DMS79 treated with DMSO at 0.1 percent for 48 hours (cell line): ENCODE measurements at regions not wholly inside any gene's neighbourhood (a gene's known extent, or its start where the extent isn't known, plus 50 kb on each side); places are given as distances from the start of the nearest gene placed in this dataset.

ENCODE experiments used
- DNase-seq: peaks from one replicate; lab custom pipeline; 2025; lab: John Stamatoyannopoulos, UW

DNA sequence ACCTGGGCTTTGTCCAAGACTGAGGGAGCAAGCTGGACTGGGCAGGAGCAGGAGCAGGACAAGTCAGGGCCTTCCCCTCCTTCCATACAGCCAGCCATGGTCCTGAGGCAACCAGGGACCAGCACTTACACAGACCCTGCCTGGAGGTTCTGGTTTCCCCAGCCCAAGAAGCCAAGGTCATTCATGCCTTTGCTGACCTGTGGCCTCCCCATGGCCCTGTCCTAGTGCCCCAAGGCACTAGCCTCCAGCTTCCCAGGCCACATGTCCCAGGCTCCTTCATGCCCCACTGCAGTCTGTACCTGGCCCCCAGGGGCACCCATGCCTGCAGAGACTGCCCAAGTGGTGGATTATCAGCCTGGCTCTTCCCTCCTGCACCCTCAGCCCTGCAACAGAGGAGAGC is 243.9 kb downstream of the TOMM20 start:
- DNase-seq = no peak

DNA sequence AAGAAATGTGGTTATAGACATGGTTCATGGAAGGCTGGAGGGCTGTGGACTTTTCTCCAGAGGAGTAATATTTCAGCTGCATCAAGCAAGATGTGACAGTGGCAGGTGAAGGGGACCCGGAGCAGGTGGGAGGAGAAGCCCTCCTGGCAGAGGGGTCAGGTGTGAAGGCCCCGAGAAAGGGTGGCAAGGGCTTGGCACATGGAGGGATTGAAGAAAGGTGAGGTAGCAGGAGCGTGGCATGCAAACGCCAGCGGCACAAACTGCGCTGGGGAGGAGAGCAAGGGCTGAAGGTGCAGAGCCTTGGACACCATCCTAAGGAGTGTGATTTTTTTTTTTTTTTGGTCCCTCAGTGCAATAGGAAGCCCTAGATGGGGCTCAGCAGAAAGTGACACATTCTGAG is 244.6 kb downstream of the TOMM20 start:
- DNase-seq = no peak

DNA sequence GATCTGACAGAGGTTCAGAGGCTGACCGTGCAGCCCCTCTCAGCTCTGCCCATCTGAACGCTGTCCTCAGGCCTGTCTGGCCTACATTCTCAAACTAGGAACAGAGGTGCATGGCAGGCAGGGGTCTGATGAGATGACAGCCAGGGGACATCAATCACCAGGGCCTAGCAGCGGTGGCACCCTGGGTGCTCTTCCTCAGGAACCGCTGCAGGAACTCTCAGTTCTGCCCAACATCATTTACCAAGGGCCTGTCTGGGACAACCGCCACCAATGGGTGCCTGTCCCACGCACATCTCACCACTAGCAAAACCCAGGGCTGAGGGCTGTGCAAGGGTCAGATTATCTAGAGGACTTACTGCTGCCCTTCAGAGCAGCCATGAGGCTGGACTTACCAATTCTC is 245.7 kb downstream of the TOMM20 start:
- no peak for DNase-seq

DNA sequence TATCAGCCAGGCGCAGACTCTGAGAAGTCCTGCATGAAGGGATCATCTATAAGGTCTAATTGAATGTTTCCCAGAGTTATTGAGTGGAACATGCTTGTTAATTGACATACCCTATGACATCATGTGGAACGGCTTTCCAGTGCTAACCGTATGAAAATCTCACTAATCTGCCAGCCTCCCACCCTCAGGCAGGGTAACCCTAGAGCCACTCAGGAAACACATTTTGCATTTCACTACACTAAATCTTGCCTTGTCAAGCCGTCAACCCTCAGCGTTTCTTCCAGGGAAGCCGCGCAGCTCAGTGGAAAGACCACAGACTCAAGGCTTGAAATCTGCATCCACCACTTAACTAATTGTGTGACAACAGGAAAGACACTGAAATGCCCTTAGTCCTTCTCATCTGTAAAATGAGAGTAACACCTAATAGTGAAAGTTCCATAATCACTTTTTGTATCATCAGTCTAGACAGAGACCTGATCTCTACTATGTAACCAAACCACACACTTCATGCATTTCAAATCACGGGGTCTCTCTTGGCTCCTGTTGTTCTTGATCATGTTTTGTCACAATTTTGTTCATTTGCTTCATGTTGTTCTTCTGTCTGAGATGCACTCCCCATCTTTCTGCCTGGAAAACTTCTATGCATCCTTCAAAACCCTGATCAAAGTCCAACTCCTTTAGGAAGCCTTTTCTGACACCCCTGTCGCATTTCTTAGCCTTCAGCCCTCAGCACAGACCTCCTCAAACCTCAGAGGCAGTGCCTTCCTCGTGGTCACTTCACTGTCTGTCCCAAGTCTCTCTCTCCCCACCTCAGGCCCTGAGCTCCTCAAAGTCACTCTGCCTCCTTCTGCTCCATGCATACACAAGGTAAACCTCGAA is 246.5 kb downstream of the TOMM20 start:
- no peak for DNase-seq

DNA sequence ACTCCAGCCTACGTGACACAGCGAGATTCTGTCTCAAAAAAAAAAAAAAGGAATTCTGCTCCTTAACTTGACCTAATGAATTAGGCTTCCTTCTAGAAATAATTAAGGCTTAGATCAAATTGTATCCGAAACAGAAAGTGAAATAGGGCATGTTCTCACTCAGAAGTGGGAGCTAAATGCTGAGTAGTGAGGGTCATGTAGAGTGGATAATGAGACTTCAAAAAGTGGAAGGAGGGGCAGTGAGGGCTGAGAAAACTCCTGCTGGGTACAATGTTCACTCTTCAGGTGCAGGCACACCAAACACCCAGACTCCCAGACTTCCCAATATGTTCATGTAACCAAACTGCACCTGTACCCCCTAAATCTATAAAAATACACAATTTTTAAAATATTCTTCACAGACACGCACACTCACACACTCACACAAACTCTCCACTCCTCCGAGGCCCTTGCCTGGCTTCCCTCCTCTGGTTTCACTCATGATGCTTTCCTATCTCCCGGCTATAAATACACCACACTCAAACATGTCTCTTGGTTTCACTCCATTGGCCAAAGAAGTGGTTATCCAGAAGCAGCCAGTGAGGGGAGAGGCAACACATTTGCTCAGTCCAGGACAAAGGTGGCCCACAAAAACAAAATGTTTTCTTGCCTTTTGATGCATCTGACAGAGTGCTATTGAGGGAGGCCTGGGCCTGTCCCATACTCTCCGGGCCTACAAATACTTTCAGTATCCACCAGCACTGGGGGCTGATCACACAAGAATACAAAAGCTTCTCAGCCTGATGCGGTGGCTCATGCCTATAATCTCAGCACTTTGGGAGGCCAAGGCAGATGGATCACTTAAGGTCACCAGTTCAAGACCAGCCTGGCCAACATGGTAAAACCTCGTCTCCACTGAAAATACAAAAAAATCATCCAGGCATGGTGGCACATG is 249.2 kb downstream of the TOMM20 start:
- peak; percentile 97 for DNase-seq

DNA sequence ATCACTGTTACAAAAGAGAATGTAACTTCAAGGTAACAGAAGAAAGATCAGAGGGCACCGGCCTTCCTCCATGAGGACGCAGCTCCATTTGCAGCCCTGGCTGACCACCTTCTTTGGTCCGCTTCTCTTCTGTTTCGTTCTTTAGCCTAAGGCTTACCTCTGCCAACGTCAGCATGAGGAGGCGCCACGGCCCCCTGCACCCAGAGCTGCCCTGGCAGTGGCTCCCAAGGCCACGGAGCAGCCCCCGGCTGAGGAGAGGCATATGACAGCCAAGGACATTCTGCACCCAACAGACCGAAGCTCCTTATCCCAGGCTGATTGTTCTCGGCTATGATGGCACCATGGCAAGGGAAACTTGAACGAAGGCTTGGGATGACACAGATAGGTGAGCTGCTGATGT is 250.3 kb downstream of the TOMM20 start:
- no peak for DNase-seq

DNA sequence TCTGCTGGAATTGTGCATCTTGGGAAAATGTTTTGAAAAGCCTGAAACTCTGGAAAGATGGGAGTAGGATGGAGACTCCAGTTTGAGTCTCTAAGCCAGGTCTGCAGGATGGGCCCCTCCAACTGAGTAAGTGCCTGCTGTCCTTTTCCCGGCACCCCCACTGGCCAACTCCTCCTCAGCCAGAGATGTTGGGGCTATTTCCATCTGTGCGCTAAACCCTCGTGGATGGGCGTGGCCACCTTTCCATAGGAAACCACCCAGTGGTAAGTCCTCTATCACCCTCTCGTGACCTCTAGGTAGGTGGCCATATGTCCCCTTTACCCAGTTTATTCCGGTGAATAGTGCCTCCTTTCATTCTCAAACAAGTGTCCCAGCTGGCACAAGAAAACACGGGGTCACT is 250.9 kb downstream of the TOMM20 start:
- DNase-seq = no peak

DNA sequence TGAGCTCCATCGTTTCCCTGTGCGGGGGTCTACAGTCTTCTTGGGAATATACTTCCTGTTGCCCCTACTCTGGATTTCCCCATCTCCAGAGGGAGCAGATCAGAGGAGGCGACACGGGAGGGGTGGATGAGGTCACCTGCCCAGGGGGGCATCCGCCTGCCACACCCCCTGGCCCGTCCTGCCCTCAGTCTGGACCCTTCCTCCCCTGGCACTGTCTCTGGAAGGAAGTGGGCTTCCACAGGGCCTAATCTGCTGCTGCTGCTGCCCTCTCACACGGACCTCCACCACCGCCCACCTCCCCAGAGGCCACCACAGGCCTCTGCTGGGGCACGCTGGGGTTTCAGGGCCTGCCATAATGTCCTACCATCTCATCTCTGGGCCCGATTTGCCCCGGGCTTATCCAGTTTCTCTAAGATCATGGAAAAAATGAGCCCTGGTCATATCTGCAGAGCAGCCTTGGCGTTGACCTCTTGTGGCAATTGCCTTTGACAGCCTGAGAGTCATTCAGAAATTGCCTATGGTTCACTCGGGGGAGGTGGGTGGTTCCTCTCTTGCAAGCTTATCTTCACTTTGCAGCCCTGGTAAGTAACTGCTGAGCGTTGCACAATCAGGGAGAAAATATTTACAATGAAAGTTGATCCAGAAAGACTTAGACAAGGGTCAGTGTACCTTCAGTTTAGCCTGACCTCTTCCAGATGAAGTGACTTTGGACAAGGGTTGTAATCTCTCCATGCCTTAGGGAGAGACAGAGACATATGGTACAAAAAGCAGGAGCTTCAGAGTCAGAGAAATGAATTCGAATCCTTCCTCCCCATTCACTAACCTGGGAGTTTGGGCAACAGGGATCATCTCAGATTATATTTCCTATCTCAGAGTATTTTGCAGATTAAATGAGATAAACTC is 252.4 kb downstream of the TOMM20 start:
- no peak for DNase-seq

DNA sequence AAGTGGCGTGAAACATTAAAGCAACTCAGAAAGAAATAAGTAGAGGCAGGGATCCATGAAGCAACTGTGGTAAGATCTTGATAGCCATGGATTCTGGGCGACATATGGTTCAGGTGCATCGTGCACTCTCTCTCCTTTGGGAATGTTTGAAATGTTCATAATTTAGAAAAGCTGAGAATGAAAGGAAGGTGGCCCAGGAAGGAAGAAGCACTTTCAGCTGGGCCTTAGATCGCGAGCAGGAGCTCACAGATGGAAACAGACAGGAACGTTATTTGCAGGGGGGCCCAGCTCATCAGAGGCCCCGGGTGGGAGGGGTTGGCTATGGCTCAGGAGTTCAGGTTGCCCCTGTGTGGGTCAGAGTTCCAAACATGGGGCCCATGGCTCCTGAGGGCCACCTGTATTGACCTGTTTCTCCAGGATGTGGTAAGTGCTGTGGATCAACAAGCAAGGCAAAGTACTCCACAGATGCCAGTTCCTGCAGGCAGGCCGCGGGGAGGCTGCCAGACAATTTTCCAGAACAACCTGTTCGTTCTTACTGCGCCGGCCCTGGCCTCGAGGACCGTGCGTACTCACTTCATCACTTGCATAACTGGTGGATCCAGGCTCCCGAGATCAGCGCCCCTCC is 253.2 kb downstream of the TOMM20 start:
- no peak for DNase-seq

DNA sequence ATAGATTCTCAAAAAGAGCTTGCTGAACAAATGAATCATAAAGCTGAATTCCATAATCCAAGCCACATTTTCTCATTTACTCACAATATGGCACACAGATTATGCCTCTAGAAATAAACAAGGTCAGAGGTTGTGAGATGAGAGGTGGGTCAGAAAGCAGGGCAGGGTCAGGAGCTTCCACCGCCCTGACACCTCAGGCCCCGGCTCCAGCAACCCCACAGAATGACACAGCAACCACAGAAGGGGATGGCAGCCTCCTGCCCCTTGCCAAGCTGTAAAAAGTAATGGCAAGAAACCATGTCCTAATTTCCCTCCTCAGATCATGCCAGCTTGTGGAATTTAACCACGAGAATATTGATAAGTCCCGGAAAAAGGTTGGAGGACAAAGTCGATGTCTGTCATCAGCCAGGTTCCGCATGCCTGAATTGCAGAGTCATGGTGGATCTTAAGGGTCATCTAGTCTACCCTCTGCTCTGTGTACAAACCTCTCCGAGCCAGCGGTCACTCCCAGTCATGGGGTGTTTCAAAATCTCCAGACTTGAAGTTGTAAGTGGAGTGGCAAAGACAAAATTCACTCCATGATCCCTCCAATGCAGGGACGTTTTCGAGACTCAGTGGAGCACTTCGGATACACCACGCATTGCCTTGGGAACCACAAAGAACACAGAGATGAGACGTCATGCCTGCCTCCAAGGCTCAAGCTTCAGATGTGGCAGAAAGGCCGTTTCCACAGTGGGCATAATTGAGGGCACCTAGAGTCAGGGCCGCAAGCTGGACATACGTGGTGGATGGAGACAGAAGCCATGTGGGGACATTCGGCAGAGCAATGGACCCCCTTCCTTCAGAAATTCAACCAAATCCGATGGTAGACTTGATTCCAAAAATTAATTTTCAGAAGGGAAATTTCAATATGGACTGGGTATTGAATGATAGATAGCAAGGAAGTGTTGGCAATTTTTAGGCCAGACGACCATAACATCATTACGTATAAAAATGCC is 254.0 kb downstream of the TOMM20 start:
- DNase-seq = no peak

DNA sequence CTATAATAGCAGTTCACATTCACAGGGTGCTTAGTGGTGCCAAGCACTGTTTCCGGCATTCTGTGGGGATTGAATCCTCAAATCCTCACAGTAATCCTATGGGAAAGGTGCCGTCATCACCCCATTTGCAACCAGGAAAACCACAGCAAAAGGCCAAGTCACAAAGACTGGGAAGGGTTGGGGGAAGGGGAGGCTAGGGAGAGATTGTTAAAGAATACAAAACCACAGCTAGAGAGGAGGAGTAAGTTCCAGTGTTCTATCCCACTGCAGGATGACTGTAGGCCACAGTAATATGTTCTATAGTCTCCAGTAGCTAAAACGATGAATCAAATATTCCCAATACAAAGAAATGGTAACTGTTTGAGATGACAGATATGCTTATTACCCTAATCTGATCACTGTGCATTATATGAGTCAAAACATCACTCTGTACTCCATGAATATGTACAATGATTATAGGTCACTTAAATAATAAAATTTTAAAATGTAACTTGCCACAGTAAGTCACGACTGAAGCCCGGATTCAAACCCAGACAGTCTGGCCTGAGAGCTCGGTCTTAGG is 256.8 kb downstream of the TOMM20 start:
- no peak for DNase-seq

DNA sequence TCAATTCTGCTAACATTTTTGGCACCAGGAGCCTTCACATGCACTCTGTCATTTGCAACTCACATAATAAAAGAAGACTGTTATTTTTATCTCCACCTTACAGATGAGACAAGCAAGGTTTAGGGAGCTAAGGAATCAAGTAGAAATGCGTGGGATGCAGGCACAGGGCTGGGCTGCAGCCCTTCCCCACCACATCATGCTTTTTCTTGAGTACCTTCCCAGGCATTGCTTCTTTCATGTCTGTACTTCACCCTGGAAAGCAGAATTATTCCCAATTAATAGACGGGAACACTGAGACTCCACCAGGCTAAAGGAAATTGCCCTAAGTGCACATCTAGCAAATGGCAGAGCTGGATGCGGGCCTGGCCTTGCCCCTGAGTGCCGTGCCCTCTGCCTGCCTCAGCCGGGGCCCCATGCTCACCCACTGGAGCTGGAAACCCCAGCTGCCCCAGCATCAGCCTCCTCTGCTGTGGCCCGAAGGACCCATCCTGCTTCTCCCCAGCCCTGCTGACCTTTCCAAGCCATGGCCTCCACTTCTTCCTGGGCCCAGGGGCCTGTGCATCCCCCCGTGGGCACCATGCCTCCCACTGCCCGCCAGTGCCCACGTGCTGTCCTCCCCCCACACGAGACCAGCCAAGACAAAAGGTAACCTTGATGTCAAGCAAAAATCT is 257.5 kb downstream of the TOMM20 start:
- no peak for DNase-seq

DNA sequence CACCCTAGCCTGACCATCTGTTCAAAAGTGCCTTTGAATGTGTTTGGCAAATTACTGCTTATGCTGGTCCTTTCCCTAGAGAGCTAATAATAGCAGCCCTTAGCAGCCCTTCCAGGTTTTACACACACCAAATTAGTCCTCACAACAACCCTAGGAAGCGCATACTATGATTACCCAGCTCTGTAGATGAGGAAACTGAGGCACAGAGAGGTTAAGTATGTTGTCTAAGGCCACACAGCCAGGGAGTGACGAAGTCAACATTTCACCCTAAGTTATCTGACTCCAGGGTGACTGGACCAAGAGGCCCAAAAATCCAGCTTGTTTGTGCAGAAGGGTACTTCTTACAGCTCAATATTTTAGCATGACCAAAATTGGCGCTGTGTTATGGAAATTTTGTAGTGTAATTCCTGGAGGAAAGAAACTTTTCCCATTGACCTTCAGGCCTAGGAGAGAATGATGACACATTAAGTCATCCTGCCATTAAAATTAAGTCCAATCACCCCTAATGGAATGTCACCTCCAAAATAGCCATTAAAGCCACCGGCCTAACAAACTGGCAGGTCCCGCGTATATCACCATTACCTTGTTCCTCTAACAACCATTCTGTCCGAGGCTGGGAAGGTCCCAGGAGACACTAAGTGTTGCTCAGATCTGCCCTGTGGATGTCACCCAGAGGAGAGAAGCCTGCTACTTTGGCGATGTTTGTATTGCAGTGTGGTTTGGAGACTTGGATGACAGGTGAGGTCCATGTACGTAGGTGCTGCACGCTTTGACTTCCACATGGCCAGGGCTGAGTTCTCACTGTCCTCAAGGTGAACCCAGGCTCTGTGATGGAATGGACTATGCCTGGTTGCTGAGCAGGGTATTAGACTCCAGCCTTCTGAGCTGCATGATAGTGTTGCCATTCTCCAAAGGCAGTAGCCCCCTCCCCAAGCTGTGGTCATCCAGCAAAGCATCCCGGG is 258.3 kb downstream of the TOMM20 start:
- no peak for DNase-seq

DNA sequence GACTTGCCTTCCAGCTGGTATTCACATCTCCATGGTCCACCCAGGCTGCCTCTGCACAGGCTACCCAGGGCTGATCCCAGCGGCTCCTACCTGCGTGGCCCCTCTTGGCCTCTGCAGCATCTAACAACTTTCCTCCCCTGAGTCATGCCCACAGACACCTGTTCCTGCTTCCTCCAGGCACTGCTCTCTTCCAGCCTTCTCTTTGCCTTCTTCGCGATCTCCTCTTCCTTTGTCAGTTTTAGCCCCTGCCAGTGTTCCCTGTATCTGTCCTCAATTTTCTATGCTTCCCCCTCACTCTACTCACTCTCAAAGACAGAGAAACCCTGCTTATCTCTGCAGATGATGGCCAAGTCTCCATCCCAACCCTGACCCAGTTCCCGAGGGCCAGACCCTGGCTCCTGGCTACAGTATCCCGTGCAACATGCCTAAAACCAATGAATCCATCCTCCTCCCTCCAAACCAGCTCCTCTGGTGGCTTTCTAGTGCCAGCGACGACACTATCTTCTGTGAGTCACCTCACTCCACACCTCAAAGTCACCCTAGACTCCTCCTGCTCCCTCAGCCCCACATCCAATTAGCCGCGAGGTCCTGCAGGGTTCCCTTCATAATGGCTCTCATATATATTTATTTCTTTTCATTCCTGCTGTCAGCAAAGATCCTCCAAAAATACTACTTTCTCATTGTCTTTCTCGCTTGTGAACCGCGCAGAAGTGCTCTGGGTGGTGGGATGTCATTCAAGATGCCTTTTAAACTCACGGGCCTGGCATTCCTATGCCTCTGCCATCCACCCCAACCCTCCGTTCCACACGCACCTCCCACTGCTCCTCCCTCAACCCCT is 259.2 kb downstream of the TOMM20 start:
- no peak for DNase-seq

DNA sequence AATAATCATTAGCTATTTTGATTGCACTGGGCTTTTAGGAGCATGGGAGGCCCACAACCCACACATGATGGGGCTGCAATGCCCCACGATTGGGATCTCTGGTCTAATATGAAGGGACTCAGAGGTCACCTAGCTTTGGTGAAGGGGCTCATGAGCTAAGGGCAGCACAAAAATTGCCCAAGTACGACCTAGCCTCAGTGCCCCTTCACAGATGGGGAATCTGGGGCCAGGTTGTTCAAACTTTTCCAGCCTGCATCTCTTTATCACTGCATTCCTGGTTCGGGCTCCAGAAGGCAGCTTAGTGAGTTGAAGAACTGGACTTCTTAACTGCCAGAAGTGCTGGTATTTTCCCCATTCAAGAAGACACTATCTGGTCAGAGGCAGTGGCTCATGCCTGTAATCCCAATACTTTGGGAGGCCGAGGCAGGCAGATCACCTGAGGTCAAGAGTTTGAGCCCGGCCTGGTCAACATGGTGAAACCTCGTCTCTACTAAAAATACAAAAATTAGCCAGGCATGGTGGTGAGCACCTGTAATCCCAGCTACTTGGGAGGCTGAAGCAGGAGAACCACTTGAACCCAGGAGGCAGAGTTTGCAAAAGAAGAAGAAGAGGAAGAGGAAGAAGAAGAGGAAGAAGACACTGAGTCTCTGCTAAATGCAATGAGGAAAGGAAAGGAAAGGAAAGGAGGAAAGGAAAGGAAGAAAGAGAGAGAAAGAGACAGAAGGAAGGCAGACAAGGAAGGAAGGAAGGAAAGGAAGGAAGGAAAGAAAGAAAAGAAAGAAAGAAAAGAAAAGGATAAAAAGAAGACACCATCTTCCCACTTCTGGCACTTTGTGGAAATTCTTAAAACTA is 258.5 kb upstream of the IRF2BP2 start:
- no peak for DNase-seq
